Naive thymus-derived CD8-positive, alpha-beta T cell (primary cell): ENCODE measurements at regions not wholly inside any gene's neighbourhood (a gene's known extent, or its start where the extent isn't known, plus 50 kb on each side); places are given as distances from the start of the nearest gene placed in this dataset.
A peak's percentile ranks its signal among the peaks of the same experiment; 100 is the strongest.
"Not testable (repeated sequence)": the region's sequence is repeated elsewhere in the genome, so short reads cannot be mapped to it uniquely, and the experiment has no call there.

ENCODE experiments used
- ATAC-seq, 2 donors: fragments of 150-1000 bp; cut with Tn5 transposase in 1 of 2; sonication (Bioruptor Pico), chemical (Tn5 transposase) in 1 of 2; 1 replicate in 1 of 2; 2 replicates in 1 of 2; pipeline ENCODE4 v1.10.0; 2021; ENCODE audit warnings: mild to moderate bottlenecking in 2 of 2, moderate library complexity in 2 of 2
- POLR2A ChIA-PET: fragments of 350-600 bp; sonication (Branson Sonifier 250); formaldehyde crosslinking; loops from one replicate; lab custom pipeline; 2021; ENCODE audit warnings: antibody characterized with exemption; lab: Charles Lee
- DNase-seq, 10 donors: peaks; one replicate each; pipeline versions ENCODE4 v3.0.0 to v3.0.0-alpha.2; 2020 to 2022
- H3K27ac Mint-ChIP-seq, 10 donors: one replicate each; pipeline ENCODE4 v1.8.0; 2020 to 2022; ENCODE audit warnings: mild to moderate bottlenecking in 10 of 10, mixed read lengths in 10 of 10, moderate library complexity in 4 of 10, inconsistent platforms in 1 of 10
- H3K27me3 Mint-ChIP-seq, 5 donors: one replicate each; pipeline ENCODE4 v1.8.0; 2021 to 2022; ENCODE audit warnings: mixed read lengths in 5 of 5
- H3K36me3 Mint-ChIP-seq, 3 donors: one replicate each; pipeline ENCODE4 v1.8.0; 2020 to 2022; ENCODE audit warnings: mixed read lengths in 3 of 3, mild to moderate bottlenecking in 2 of 3, inconsistent platforms in 1 of 3
- H3K4me1 Mint-ChIP-seq, 4 donors: one replicate each; pipeline ENCODE4 v1.8.0; 2021 to 2022; ENCODE audit warnings: mixed read lengths in 4 of 4
- H3K4me3 Mint-ChIP-seq, 10 donors: one replicate each; pipeline ENCODE4 v1.8.0; 2020 to 2022; ENCODE audit warnings: mild to moderate bottlenecking in 10 of 10, mixed read lengths in 10 of 10, moderate library complexity in 6 of 10, inconsistent platforms in 1 of 10
- H3K9me3 Mint-ChIP-seq, 9 donors: one replicate each; pipeline ENCODE4 v1.8.0; 2020 to 2022; ENCODE audit warnings: mixed read lengths in 9 of 9, mild to moderate bottlenecking in 3 of 9, inconsistent platforms in 1 of 9, moderate library complexity in 1 of 9

DNA sequence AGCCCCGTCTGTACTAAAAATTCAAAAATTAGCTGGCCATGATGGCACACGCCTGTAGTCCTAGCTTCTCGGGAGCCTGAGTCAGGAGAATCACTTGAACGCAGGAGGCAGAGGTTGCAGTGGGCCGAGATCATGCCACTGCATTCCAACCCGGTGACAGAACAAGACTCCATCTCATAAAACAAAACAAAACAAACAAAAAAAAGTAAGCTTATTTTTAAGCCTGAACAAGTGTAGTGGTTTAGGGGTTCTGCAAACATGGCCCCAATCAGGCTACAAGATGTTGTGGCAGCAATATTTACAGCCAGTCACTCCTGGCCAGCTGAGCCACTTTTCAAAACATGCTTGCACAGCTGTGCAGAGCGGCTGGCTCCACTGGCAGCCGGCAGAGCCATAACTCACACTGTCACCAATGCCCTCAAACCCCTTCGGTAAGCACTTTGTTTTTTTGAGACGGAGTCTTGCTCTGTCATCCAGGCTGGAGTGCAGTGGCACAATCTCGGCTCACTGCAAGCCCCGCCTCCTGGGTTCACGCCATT, 56.2 kb upstream of the CLEC6A start:
- H3K36me3 Mint-ChIP-seq, DNase-seq, POLR2A ChIA-PET, H3K4me3 Mint-ChIP-seq, H3K4me1 Mint-ChIP-seq, H3K9me3 Mint-ChIP-seq, ATAC-seq: not testable (repeated sequence)
- peak overlapping the region in 1 of 10 donors; percentile 53 for H3K27ac Mint-ChIP-seq
- peaks cover 5 to 25% (median 13%) of the 10 kb centered on the region in 5 donors for H3K27me3 Mint-ChIP-seq

DNA sequence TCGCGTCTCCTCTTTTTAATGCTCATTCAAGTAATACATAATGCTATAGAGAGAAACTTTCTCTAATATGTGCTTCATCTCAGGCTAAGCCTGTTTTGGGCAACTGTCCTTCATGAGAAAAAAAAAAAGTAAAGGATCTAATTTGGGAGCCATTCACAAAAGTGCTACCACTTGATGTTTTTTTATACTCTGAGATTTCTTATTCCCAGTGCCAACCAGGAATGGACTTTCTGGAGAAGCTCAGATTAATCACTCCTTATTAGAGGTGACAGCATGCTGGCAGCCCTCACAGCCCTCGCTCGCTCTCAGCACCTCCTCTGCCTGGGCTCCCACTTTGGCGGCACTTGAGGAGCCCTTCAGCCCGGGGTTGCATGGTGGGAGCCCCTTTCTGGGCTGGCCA, 51.9 kb upstream of the CLEC6A start:
- POLR2A ChIA-PET, H3K4me3 Mint-ChIP-seq, H3K27ac Mint-ChIP-seq, H3K4me1 Mint-ChIP-seq, ATAC-seq, DNase-seq, H3K36me3 Mint-ChIP-seq: not testable (repeated sequence)
- peaks cover 0 to 11% (median 2%) of the 10 kb centered on the region in 9 donors for H3K9me3 Mint-ChIP-seq
- H3K27me3 Mint-ChIP-seq = peaks cover 0 to 16% (median 9%) of the 10 kb centered on the region in 5 donors

DNA sequence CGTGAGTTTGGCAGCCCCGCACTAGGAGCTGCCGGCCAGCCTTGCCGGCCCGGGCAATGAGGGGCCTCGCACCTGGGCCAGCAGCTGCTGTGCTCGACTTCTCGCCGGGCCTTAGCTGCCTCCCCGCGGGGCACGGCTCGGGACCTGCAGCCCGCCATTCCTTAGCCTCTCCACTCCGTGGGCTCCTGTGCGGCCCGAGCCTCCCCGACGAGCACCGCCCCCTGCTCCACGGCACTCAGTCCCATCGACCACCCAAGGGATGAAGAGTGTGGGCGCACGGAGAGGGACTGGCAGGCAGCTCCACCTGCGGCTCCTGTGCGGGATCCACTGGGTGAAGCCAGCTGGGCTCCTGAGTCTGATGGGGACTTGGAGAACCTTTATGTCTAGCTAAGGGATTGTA, 51.4 kb upstream of the CLEC6A start:
- H3K27ac Mint-ChIP-seq, H3K4me1 Mint-ChIP-seq, H3K36me3 Mint-ChIP-seq, ATAC-seq, DNase-seq, H3K4me3 Mint-ChIP-seq, POLR2A ChIA-PET: not testable (repeated sequence)
- Mint-ChIP-seq H3K27me3 (peaks cover 0 to 16% (median 6%) of the 10 kb centered on the region in 5 donors), H3K9me3 (peaks cover 0 to 11% (median 2%) of the 10 kb centered on the region in 9 donors)
